ENCODE measurements at regions not wholly inside any gene's neighbourhood (a gene's known extent, or its start where the extent isn't known, plus 50 kb on each side); places are given as distances from the start of the nearest gene placed in this dataset.

DNA sequence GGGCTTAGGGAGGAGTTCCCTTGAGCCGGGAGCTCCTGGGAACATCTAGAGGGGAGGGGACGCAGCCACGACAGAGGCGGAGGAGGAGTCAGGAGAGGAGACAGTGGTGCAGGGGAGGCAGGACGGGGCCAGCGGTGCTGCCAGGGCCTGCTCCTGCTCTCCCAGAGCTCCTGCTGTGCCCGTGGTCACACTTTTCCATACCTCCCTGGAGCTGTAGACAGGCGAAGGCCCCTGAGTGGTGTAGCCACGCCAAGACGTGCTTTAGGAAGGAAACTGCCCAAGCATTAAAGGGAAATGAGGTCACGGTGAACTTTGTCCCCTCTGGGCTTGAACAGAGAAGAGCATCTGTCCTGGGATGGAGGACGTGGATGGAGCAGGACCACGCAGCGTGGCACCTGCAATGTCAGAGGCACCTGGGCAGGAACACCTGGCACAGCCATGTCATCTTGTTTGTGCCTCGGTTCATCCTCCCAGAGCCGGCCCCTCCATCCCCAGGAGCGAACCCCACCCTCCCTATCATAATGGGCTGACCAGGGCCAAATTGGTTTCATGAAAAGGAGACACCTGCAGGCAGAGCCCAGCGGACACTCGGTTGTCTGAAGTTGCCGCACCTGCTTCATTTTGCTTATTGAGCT is 239.5 kb upstream of the SFSWAP start (continued):
- TF ChIP-seq, protein P1, sequence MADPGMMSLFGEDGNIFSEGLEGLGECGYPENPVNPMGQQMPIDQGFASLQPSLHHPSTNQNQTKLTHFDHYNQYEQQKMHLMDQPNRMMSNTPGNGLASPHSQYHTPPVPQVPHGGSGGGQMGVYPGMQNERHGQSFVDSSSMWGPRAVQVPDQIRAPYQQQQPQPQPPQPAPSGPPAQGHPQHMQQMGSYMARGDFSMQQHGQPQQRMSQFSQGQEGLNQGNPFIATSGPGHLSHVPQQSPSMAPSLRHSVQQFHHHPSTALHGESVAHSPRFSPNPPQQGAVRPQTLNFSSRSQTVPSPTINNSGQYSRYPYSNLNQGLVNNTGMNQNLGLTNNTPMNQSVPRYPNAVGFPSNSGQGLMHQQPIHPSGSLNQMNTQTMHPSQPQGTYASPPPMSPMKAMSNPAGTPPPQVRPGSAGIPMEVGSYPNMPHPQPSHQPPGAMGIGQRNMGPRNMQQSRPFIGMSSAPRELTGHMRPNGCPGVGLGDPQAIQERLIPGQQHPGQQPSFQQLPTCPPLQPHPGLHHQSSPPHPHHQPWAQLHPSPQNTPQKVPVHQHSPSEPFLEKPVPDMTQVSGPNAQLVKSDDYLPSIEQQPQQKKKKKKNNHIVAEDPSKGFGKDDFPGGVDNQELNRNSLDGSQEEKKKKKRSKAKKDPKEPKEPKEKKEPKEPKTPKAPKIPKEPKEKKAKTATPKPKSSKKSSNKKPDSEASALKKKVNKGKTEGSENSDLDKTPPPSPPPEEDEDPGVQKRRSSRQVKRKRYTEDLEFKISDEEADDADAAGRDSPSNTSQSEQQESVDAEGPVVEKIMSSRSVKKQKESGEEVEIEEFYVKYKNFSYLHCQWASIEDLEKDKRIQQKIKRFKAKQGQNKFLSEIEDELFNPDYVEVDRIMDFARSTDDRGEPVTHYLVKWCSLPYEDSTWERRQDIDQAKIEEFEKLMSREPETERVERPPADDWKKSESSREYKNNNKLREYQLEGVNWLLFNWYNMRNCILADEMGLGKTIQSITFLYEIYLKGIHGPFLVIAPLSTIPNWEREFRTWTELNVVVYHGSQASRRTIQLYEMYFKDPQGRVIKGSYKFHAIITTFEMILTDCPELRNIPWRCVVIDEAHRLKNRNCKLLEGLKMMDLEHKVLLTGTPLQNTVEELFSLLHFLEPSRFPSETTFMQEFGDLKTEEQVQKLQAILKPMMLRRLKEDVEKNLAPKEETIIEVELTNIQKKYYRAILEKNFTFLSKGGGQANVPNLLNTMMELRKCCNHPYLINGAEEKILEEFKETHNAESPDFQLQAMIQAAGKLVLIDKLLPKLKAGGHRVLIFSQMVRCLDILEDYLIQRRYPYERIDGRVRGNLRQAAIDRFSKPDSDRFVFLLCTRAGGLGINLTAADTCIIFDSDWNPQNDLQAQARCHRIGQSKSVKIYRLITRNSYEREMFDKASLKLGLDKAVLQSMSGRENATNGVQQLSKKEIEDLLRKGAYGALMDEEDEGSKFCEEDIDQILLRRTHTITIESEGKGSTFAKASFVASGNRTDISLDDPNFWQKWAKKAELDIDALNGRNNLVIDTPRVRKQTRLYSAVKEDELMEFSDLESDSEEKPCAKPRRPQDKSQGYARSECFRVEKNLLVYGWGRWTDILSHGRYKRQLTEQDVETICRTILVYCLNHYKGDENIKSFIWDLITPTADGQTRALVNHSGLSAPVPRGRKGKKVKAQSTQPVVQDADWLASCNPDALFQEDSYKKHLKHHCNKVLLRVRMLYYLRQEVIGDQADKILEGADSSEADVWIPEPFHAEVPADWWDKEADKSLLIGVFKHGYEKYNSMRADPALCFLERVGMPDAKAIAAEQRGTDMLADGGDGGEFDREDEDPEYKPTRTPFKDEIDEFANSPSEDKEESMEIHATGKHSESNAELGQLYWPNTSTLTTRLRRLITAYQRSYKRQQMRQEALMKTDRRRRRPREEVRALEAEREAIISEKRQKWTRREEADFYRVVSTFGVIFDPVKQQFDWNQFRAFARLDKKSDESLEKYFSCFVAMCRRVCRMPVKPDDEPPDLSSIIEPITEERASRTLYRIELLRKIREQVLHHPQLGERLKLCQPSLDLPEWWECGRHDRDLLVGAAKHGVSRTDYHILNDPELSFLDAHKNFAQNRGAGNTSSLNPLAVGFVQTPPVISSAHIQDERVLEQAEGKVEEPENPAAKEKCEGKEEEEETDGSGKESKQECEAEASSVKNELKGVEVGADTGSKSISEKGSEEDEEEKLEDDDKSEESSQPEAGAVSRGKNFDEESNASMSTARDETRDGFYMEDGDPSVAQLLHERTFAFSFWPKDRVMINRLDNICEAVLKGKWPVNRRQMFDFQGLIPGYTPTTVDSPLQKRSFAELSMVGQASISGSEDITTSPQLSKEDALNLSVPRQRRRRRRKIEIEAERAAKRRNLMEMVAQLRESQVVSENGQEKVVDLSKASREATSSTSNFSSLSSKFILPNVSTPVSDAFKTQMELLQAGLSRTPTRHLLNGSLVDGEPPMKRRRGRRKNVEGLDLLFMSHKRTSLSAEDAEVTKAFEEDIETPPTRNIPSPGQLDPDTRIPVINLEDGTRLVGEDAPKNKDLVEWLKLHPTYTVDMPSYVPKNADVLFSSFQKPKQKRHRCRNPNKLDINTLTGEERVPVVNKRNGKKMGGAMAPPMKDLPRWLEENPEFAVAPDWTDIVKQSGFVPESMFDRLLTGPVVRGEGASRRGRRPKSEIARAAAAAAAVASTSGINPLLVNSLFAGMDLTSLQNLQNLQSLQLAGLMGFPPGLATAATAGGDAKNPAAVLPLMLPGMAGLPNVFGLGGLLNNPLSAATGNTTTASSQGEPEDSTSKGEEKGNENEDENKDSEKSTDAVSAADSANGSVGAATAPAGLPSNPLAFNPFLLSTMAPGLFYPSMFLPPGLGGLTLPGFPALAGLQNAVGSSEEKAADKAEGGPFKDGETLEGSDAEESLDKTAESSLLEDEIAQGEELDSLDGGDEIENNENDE (IDR thresholded peaks at IDR 0.05; ENCODE audit: insufficient replicate concordance, low read length) = no peak
- TF ChIP-seq HDAC2 (IDR thresholded peaks at IDR 0.05; ENCODE audit: borderline replicate concordance in 1 of 2, low read depth in 2 of 2, low read length in 2 of 2) (no peak), CHD1 (IDR thresholded peaks at IDR 0.05; ENCODE audit: low read depth, low read length) (no peak), NANOG (IDR thresholded peaks at IDR 0.05; ENCODE audit: insufficient read depth, low read depth, low read length, poor library complexity, severe bottlenecking) (no peak)

All from H1 (cell line).